Activated naive CD8-positive, alpha-beta T cell treated with anti-CD3 and anti-CD28 coated beads for 36 hours (primary cell): ENCODE measurements at regions not wholly inside any gene's neighbourhood (a gene's known extent, or its start where the extent isn't known, plus 50 kb on each side); places are given as distances from the start of the nearest gene placed in this dataset.

Source experiments
- DNase-seq: peaks from one replicate; pipeline ENCODE4 v3.0.0; 2021
- H3K27ac Mint-ChIP-seq: one replicate; pipeline ENCODE4 v1.8.0; 2022; ENCODE audit warnings: mild to moderate bottlenecking, moderate library complexity, mixed read lengths
- H3K27me3 Mint-ChIP-seq: one replicate; pipeline ENCODE4 v1.8.0; 2022; ENCODE audit warnings: mild to moderate bottlenecking, mixed read lengths
- H3K36me3 Mint-ChIP-seq: one replicate; pipeline ENCODE4 v1.8.0; 2021; ENCODE audit warnings: mild to moderate bottlenecking, mixed read lengths
- H3K4me1 Mint-ChIP-seq: one replicate; pipeline ENCODE4 v1.8.0; 2021; ENCODE audit warnings: mixed read lengths
- H3K4me3 Mint-ChIP-seq: one replicate; pipeline ENCODE4 v1.8.0; 2022; ENCODE audit warnings: mild to moderate bottlenecking, moderate library complexity, mixed read lengths
- H3K9me3 Mint-ChIP-seq: one replicate; pipeline ENCODE4 v1.8.0; 2022; ENCODE audit warnings: mixed read lengths

DNA sequence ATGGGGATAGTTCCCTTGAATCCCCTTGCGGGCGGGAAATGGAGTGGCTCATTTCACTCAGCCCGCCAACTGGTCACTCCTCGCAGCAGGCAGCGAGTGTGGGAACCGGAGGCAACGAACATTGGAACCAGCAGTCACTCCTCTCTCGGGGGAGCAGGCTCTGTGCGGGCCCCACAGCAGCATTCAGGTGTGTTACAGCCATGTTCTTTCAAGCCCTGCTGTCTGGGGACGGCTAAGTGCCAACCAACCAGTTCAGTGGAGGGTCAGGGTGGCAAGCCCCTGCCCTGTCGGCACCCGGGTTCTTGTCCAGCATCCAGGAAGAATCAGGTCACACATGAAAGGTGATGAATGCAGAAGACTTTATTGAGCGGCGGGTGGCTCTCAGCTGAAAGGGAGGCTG lies 370.5 kb downstream of the NUF2 start:
- H3K4me3 Mint-ChIP-seq, result no peak overlapping the region
- H3K36me3 Mint-ChIP-seq, result no peaks in the 10 kb centered on the region
- no peak overlapping the region for H3K27ac Mint-ChIP-seq
- H3K4me1 Mint-ChIP-seq, result no peaks in the 10 kb centered on the region
- no peaks in the 10 kb centered on the region for H3K27me3 Mint-ChIP-seq
- no peak for DNase-seq
- H3K9me3 Mint-ChIP-seq, result no peaks in the 10 kb centered on the region

DNA sequence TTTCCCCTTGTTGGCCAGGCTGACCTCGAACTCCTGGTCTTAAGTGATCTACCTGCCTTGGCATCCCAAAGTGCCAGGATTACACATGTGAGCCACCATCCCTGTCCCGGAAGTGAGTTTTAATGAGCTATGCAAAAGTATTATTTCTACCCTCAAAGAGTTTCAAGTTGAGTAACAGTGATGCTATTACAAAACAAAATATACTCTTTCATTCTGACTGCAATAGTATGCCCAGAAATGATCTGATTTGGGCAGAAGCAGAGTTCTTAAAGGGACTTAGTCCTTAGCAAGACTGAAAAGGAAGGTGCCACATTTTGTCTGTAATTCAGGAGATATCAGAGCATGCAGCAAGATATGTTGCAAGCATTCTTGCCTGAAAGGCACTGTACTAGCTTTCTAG lies 375.4 kb downstream of the NUF2 start:
- no peak overlapping the region for H3K4me3 Mint-ChIP-seq
- H3K27me3 Mint-ChIP-seq, result no peaks in the 10 kb centered on the region
- no peaks in the 10 kb centered on the region for H3K36me3 Mint-ChIP-seq
- H3K27ac Mint-ChIP-seq, result no peak overlapping the region
- peaks cover 2% of the 10 kb centered on the region for H3K9me3 Mint-ChIP-seq
- no peaks in the 10 kb centered on the region for H3K4me1 Mint-ChIP-seq
- DNase-seq, result no peak

DNA sequence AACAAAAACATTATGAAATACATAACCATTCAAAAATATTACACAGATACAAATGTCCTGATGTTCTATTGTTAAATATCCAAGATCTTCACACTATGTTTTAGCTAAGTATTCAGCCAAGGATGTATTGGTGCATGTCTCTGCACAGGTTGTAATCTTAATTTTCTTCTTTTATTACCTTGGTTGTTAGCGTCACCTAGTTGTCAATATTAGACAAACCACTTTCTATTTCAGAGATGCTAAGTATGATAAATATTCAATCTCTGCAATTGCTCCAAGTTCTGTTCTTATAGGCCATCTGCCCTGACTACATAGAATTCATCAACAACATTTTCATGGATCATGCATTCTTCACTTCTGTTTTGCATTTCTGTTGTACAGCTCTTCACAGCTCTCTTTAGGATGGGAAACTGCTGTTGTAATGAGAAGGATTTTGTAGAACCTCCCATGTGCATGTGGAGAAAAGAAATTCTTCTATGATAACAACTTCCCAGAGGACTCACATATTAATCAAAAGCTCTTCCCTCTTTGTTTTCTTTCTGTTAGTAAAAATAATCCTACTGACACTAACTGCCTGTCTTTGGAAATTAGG lies 380.1 kb downstream of the NUF2 start:
- DNase-seq, result no peak
- H3K9me3 Mint-ChIP-seq, result peaks cover 2% of the 10 kb centered on the region
- no peak overlapping the region for H3K4me3 Mint-ChIP-seq
- no peaks in the 10 kb centered on the region for H3K36me3 Mint-ChIP-seq
- H3K27me3 Mint-ChIP-seq, result no peaks in the 10 kb centered on the region
- H3K4me1 Mint-ChIP-seq, result no peaks in the 10 kb centered on the region
- no peak overlapping the region for H3K27ac Mint-ChIP-seq

DNA sequence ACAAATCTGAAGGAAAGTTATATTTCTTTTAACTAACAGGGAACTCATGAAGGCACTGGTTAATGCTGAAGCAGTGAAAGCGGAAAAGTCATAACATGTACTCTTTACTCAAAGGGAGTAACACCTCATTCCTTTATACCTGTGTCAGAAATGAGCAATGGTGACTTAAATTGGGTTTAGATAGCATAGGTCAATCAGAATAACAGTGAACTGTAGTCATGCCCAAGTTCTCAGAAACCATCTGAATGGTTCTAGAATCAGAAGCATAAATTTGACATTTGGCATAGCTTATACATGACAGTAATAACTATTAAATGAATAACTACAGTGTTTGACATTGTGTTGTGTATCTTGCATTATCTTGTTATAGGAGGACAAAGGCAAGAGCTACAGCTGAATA lies 382.0 kb downstream of the NUF2 start:
- Mint-ChIP-seq H3K9me3 (no peaks in the 10 kb centered on the region), H3K4me3 (no peak overlapping the region), H3K27ac (no peak overlapping the region), H3K4me1 (no peaks in the 10 kb centered on the region), H3K36me3 (no peaks in the 10 kb centered on the region), H3K27me3 (no peaks in the 10 kb centered on the region)
- no peak for DNase-seq

DNA sequence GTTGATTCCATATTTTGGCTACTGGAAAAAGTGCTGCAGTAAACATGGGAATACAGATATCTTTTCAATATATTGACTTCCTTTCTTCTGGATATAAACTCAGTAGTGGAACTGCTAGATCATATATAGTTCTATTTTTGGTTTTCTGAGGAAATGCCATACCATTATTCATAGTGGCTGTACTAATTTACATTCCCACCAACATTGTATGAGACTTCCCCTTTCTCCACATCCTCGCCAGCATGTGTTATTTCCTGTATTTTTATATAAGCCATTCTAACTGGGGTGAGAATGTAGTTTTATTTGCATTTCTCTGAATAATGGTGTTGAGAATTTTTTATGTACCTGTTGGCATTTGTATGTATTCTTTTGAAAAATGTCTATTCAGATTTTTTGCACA lies 385.2 kb downstream of the NUF2 start:
- Mint-ChIP-seq H3K9me3 (no peaks in the 10 kb centered on the region), H3K4me3 (no peak overlapping the region), H3K27me3 (no peaks in the 10 kb centered on the region), H3K27ac (no peak overlapping the region), H3K36me3 (no peaks in the 10 kb centered on the region), H3K4me1 (no peaks in the 10 kb centered on the region)
- DNase-seq, result no peak

DNA sequence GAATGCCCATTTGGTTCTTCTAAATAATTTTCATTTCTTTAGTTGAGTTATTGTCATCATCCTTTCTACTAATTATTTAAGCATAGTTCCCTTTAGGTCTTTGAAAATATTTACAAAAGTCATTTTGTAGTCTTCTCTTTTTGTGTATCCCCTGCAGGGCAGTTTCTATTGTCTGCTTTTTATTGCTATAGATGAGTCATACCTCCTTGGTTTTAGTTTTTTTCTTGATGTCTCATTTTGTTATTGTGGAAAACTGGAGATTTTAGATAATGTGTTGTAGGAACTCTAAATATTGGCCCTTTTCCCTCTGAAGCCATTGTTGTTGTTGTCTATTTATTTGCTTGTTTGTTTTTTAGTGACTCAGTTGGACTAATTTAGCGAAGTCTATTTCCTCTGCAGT lies 387.9 kb downstream of the NUF2 start:
- Mint-ChIP-seq H3K27me3 (no peaks in the 10 kb centered on the region), H3K9me3 (no peaks in the 10 kb centered on the region), H3K4me1 (no peaks in the 10 kb centered on the region), H3K36me3 (no peaks in the 10 kb centered on the region), H3K4me3 (no peak overlapping the region), H3K27ac (no peak overlapping the region)
- DNase-seq, result no peak

DNA sequence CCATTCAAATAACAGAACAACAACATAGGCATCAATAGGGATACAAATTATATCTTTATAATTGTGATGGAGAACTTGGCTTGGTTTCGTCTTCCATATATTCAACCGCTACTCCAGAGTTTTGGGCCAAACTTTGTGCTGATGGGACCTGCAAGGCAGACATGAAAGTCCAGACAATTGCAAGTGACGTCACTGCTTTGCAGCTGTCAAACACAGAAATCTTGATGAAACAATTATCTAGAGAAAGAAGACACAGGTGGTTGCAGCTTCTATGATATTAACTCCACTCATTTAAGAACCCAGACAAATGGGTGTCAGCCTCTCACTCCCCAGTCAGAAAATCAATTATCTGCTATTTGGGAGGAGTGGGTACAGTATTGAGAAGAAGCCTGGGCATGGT lies 390.6 kb downstream of the NUF2 start:
- no peaks in the 10 kb centered on the region for H3K27me3 Mint-ChIP-seq
- no peaks in the 10 kb centered on the region for H3K9me3 Mint-ChIP-seq
- no peaks in the 10 kb centered on the region for H3K36me3 Mint-ChIP-seq
- H3K4me1 Mint-ChIP-seq, result no peaks in the 10 kb centered on the region
- H3K4me3 Mint-ChIP-seq, result no peak overlapping the region
- no peak for DNase-seq
- no peak overlapping the region for H3K27ac Mint-ChIP-seq

DNA sequence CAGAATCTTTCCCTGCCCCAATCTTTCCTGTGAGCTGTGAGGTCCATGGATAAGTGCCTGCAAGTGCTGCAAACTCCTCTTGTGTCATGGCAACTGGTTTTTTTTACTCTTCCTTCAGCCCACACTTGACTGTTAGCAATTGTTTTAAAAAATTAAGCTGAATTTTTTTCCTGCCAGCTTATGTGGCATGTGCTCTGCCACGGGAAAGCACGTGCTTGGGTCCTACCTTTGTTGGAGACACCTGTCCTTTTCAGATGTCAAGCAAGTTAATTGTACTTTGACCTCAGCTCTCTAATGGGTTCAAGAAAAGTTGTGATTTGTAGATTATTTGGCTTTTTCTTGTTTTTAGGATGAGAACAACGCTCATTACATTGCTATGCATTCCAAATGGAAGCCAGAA lies 398.5 kb downstream of the NUF2 start:
- no peak overlapping the region for H3K27ac Mint-ChIP-seq
- no peak overlapping the region for H3K4me3 Mint-ChIP-seq
- H3K36me3 Mint-ChIP-seq, result no peaks in the 10 kb centered on the region
- H3K4me1 Mint-ChIP-seq, result no peaks in the 10 kb centered on the region
- no peaks in the 10 kb centered on the region for H3K27me3 Mint-ChIP-seq
- H3K9me3 Mint-ChIP-seq, result peaks cover 21% of the 10 kb centered on the region
- DNase-seq, result no peak

DNA sequence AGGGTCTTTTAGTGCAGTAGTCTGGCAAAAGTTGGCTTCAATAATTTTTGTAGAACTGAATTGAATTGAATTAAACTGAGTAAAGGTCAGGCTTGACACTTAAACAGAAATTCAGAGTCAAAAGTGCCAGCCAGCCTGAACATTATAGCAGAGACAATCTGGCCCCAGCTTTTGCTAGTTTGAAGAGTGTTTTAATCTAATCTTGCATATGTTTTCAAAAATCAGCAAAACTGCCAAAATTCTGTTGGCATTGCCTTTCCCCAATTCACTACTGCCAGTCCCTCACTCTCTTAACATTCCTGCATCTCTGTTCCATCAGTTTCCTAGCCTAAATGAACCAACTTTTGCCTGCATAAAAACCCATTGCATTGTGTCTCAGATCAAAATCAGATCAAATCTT lies 403.8 kb downstream of the NUF2 start:
- H3K27me3 Mint-ChIP-seq, result no peaks in the 10 kb centered on the region
- H3K27ac Mint-ChIP-seq, result no peak overlapping the region
- no peaks in the 10 kb centered on the region for H3K4me1 Mint-ChIP-seq
- H3K4me3 Mint-ChIP-seq, result no peak overlapping the region
- DNase-seq, result no peak
- H3K9me3 Mint-ChIP-seq, result peaks cover 4% of the 10 kb centered on the region
- no peaks in the 10 kb centered on the region for H3K36me3 Mint-ChIP-seq

DNA sequence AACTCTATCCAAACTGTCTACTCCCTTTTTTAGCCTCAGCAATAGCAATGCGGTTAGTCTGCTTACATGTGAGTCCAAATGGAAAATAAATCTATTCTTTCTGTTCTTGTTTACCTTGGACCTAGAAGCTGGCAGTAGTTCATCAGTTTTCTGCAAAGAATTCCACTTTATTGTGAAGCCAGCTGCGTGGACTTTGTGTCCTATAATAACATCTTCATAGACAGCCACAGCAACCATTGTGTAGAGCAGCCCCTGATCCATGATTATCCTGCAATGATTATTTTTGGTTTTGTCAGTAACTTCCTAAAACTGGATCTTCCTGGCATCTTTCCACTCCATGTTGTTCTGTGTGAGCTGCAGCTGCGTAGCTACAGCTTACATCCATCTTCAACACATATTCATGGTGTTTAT lies 408.7 kb downstream of the NUF2 start:
- Mint-ChIP-seq H3K4me3 (no peak overlapping the region), H3K4me1 (no peaks in the 10 kb centered on the region), H3K27ac (no peak overlapping the region), H3K36me3 (no peaks in the 10 kb centered on the region), H3K9me3 (peaks cover 3% of the 10 kb centered on the region), H3K27me3 (no peaks in the 10 kb centered on the region)
- no peak for DNase-seq

DNA sequence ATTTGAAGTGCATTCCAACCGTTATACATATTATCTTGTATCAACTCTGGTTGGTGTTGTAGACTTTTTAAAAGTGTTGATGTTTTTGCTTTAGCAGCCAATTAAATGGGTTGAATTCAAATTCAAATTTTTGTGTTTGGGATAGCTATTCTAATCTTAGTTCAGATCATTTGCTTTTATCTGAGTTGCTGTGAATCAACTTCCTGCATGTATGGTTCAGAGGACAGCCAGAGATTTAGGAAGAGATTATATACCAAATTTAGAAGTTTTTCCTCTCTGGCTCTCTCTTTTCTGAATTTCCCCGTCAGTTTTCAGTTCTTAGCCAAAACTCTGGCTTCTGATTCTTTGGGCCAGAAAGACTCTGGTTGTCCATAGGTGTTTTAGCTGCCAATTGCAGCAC lies 415.5 kb downstream of the NUF2 start:
- no peaks in the 10 kb centered on the region for H3K36me3 Mint-ChIP-seq
- no peaks in the 10 kb centered on the region for H3K4me1 Mint-ChIP-seq
- no peak overlapping the region for H3K4me3 Mint-ChIP-seq
- no peak for DNase-seq
- H3K27ac Mint-ChIP-seq, result no peak overlapping the region
- H3K9me3 Mint-ChIP-seq, result peaks cover 3% of the 10 kb centered on the region
- H3K27me3 Mint-ChIP-seq, result no peaks in the 10 kb centered on the region

DNA sequence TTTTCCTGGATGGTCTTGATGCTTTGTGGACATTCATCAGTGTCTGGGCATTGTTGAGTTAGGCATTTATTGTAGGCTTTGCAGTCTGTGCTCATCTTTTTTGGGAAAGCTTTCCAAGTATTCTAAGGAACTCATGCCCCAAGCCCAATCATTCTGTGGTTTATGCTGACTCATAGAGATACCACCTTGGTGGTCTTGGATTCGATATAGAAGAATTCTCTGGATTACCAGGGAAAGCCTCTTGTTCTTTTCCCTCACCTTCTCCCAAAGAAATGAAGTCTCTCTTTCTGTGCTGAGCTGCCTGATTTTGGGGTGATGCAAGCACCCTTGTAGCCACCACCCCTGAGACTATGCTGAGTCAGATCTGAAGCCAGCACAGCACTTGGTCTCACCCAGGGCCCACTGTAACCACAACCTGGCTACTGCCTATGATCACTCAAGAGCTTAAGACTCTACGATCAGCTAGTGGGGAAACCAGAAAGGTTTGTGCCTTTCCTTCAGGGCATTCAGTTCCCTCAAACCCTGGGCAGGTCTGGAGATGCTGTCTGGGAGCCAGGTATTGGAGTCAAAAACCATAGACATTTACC lies 422.6 kb downstream of the NUF2 start:
- H3K36me3 Mint-ChIP-seq, result no peaks in the 10 kb centered on the region

DNA sequence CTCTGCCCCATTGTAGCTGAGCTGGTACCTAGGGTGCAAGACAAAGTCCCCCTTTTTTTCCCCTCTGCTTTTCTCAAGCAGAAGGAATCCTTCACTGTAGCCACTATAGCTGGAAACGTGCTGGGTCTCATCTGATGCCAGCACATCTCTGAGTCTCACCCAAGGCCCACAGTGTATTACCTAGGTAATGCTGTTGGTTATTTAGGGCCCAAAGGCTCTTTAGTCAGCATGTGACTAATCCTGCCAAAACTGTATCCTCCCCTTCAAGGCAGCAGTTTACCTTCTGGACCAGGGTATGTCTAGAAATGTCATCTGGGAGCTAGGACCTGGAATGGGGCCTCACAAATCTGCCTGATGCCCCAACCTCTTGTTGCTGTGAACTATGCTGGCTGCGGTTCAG lies 423.4 kb downstream of the NUF2 start:
- no peak overlapping the region for H3K4me3 Mint-ChIP-seq
- H3K4me1 Mint-ChIP-seq, result no peaks in the 10 kb centered on the region
- no peaks in the 10 kb centered on the region for H3K36me3 Mint-ChIP-seq
- H3K27me3 Mint-ChIP-seq, result no peaks in the 10 kb centered on the region
- H3K27ac Mint-ChIP-seq, result no peak overlapping the region
- DNase-seq, result no peak
- peaks cover 4% of the 10 kb centered on the region for H3K9me3 Mint-ChIP-seq

More for the DNA sequence above, 422.6 kb downstream of the NUF2 start:
- Mint-ChIP-seq H3K4me3 (no peak overlapping the region), H3K4me1 (no peaks in the 10 kb centered on the region), H3K27ac (no peak overlapping the region), H3K9me3 (peaks cover 7% of the 10 kb centered on the region), H3K27me3 (no peaks in the 10 kb centered on the region)
- no peak for DNase-seq

DNA sequence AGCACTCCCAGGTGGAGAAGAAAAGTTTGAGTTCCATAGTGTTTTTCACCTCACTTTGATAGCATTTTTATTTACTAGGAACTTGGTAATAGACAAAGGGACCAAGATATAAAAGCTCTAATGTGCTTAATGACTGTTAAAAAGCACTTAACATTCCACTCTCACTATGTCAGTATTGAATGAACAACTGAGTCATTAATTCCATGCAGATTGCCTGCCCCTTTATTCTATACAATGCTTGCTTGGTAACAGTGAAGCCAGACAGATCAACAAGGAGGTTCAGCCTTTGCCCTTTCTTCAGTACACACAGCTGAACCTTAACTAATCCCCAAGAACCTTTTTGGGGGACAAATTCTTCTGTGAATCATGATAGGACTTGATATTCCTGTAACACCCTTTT lies 425.5 kb downstream of the NUF2 start:
- Mint-ChIP-seq H3K36me3 (no peaks in the 10 kb centered on the region), H3K27ac (no peak overlapping the region), H3K27me3 (no peaks in the 10 kb centered on the region), H3K4me1 (no peaks in the 10 kb centered on the region), H3K9me3 (peaks cover 4% of the 10 kb centered on the region), H3K4me3 (no peak overlapping the region)
- DNase-seq, result no peak

DNA sequence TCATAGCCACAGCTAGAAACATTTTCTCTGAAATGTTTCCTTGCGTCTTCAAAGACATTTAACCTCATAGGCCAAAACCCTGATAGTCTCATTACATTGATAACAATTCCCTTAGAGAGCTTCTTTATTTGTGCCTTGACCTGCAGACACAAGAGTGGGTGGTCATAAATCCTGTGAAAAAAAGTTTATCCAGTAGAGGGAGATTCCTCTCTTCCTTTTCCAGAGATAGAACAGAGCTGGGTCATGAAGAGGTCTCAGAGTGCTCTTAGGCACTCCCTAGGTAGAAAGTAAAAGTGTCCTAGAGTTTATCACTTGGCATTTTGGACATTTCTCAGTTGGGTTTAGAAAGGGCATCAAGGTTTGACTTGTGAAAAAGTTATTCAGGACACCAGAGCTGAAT lies 426.1 kb downstream of the NUF2 start:
- DNase-seq, result no peak

DNA sequence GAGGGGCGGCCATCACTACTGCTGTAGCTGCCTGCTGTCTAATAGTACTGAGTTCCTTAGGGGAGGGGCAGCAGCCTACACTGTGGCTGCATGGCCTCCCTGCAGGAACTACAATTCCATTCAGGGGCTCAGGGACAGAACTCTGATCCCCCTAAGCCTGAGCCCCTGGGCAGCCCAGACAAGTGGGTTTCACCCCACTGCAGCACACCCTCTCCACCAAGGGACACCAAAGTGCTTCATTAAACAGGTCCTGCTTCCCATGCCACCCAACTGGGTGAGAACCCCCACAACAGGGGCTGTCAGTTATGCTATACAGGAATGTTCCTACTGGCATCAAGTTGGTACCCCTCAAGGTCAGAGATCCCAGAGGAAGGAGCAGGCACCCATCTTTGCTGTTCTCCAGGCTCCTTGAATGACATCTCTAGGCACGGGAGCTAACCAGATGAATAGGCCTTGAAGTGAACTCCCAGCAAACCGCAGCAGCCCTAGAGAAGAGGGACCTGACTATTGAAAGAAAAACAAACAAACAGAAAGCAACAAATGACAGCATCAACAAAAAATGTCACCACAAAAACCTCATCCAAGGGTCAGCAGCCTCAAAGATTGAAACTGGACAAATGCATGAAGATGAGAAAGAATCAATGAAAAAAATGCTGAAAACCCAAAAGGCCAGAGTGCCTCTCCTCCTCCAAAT lies 437.4 kb downstream of the NUF2 start:
- DNase-seq, result no peak
- Mint-ChIP-seq H3K27ac (no peak overlapping the region), H3K9me3 (peaks cover 14% of the 10 kb centered on the region), H3K36me3 (no peaks in the 10 kb centered on the region), H3K4me1 (no peaks in the 10 kb centered on the region), H3K4me3 (no peak overlapping the region), H3K27me3 (no peaks in the 10 kb centered on the region)

More for the DNA sequence above, 426.1 kb downstream of the NUF2 start:
- Mint-ChIP-seq H3K9me3 (peaks cover 2% of the 10 kb centered on the region), H3K4me3 (no peak overlapping the region), H3K27ac (no peak overlapping the region), H3K27me3 (no peaks in the 10 kb centered on the region), H3K4me1 (no peaks in the 10 kb centered on the region), H3K36me3 (no peaks in the 10 kb centered on the region)
